Thyroid gland (tissue), 4 donors: ENCODE measurements at regions not wholly inside any gene's neighbourhood (a gene's known extent, or its start where the extent isn't known, plus 50 kb on each side); places are given as distances from the start of the nearest gene placed in this dataset.

Source experiments
- POLR2A ChIP-seq, 2 donors: fragments of 450-650 bp; IDR thresholded peaks; one replicate each; pipeline ENCODE4 v1.6.1; 2017; ENCODE audit warnings: antibody characterized with exemption in 2 of 2, mild to moderate bottlenecking in 2 of 2, moderate library complexity in 1 of 2
- TF ChIP-seq, protein P1 (sequence below), 6 experiments: fragments of 200-600 bp in 3 of 6; fragments of 450-650 bp in 3 of 6; sonication (generic) in 3 of 6; IDR thresholded peaks; one replicate each; pipeline ENCODE4 v1.5.1; 2016 to 2019; ENCODE audit warnings: antibody characterized with exemption in 6 of 6, mild to moderate bottlenecking in 2 of 6, inconsistent platforms in 1 of 6, moderate library complexity in 1 of 6

DNA sequence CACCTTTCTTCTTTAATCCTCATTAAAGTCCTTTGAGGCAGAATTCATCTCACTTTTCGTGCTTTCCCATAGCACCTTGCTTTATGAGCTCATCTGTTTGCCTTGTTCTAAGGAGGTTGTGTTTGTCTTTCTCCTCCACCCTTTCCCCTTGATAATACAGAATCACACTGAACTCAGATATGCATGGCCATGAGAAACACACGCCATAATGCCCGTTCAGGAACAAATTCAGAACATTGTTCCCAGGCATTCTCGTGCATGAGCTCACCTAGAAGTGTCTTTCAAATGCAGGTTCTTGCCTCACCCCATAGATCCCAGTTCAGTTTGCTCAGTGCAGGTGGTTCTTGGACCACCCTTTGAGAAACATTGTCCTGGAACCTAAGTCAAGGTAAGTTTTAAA lies 71.1 kb downstream of the TMEM114 start:
- TF ChIP-seq, protein P1, sequence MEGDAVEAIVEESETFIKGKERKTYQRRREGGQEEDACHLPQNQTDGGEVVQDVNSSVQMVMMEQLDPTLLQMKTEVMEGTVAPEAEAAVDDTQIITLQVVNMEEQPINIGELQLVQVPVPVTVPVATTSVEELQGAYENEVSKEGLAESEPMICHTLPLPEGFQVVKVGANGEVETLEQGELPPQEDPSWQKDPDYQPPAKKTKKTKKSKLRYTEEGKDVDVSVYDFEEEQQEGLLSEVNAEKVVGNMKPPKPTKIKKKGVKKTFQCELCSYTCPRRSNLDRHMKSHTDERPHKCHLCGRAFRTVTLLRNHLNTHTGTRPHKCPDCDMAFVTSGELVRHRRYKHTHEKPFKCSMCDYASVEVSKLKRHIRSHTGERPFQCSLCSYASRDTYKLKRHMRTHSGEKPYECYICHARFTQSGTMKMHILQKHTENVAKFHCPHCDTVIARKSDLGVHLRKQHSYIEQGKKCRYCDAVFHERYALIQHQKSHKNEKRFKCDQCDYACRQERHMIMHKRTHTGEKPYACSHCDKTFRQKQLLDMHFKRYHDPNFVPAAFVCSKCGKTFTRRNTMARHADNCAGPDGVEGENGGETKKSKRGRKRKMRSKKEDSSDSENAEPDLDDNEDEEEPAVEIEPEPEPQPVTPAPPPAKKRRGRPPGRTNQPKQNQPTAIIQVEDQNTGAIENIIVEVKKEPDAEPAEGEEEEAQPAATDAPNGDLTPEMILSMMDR (IDR thresholded peaks at IDR 0.05): no peak
- no peak for TF ChIP-seq POLR2A (IDR thresholded peaks at IDR 0.05)
